ENCODE measurements at regions not wholly inside any gene's neighbourhood (a gene's known extent, or its start where the extent isn't known, plus 50 kb on each side); places are given as distances from the start of the nearest gene placed in this dataset.

- H3K4me1 Mint-ChIP-seq, result peaks cover 10 to 11% of the 10 kb centered on the region in 2 donors
- WGBS (ENCODE audit: insufficient coverage), result 60% methylated on average over 1 of the region's 3 CpGs
Observed at GRCh38 chr10:28190196-28190595, 112.7 kb downstream of the MPP7 start.

DNA sequence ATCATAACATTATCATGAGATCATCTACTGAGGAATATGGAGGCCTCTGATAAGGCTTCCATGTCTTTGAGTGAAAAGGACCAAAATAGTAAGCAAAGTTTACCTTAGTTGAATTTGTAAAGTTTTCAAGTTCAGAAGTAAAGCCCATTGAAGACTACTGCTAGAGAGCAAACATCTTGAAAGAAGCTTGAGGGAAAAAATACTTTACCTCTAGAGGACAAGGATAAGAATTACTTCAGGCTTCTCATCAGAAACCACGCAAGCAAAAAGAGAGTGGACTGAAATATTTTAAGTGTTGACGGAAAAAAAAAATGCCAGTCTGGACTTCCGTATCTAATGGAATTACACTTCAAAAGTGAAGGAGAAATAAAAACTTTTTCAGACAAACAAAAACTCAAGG is 114.3 kb downstream of the MPP7 start:
- Mint-ChIP-seq H3K4me1 (peaks cover 10 to 11% of the 10 kb centered on the region in 2 donors), H3K4me3 (no peak overlapping the region), H3K27me3 (ENCODE audit: low read depth in 2 of 2) (no peaks in the 10 kb centered on the region), H3K36me3 (no peaks in the 10 kb centered on the region), H3K27ac (no peak overlapping the region), H3K9me3 (no peaks in the 10 kb centered on the region)
- DNase-seq, result no peak
- H3K36me3 ChIP-seq (ENCODE audit: control insufficient read depth, insufficient read depth, low read length), result no peaks in the 10 kb centered on the region
- H3K9me3 ChIP-seq (ENCODE audit: control insufficient read depth, insufficient read depth, low read length), result no peaks in the 10 kb centered on the region
- H3K27ac ChIP-seq (ENCODE audit: low read length), result no peak overlapping the region
- intact Hi-C loops (cut with micrococcal nuclease), result no loop called here
- 100% methylated on average over 2 of the region's 3 CpGs for WGBS (ENCODE audit: insufficient coverage)
- no peak overlapping the region for H3K4me3 ChIP-seq (ENCODE audit: low read length)
- no peaks in the 10 kb centered on the region for H3K27me3 ChIP-seq (ENCODE audit: control insufficient read depth, insufficient read depth, low read length)
- TF ChIP-seq CTCF (IDR thresholded peaks at IDR 0.05), result no peak
- H3K4me1 ChIP-seq (ENCODE audit: control insufficient read depth, insufficient read depth, low read length), result no peaks in the 10 kb centered on the region
- no peak for ATAC-seq

More at GRCh38 chr10:28190196-28190595, 112.7 kb downstream of the MPP7 start:
- DNase-seq (no peak), ATAC-seq (no peak)
- H3K4me3 ChIP-seq (ENCODE audit: low read length), result no peak overlapping the region
- no peaks in the 10 kb centered on the region for H3K4me1 ChIP-seq (ENCODE audit: control insufficient read depth, insufficient read depth, low read length)
- no peak overlapping the region for H3K27ac ChIP-seq (ENCODE audit: low read length)
- H3K27me3 ChIP-seq (ENCODE audit: control insufficient read depth, insufficient read depth, low read length), result no peaks in the 10 kb centered on the region
- Mint-ChIP-seq H3K36me3 (no peaks in the 10 kb centered on the region), H3K27me3 (ENCODE audit: low read depth in 2 of 2) (no peaks in the 10 kb centered on the region), H3K9me3 (no peaks in the 10 kb centered on the region), H3K4me3 (no peak overlapping the region), H3K27ac (no peak overlapping the region)
- no peak for TF ChIP-seq CTCF (IDR thresholded peaks at IDR 0.05)
- intact Hi-C loops (cut with micrococcal nuclease), result no loop called here
- no peaks in the 10 kb centered on the region for H3K9me3 ChIP-seq (ENCODE audit: control insufficient read depth, insufficient read depth, low read length)
- no peaks in the 10 kb centered on the region for H3K36me3 ChIP-seq (ENCODE audit: control insufficient read depth, insufficient read depth, low read length)

DNA sequence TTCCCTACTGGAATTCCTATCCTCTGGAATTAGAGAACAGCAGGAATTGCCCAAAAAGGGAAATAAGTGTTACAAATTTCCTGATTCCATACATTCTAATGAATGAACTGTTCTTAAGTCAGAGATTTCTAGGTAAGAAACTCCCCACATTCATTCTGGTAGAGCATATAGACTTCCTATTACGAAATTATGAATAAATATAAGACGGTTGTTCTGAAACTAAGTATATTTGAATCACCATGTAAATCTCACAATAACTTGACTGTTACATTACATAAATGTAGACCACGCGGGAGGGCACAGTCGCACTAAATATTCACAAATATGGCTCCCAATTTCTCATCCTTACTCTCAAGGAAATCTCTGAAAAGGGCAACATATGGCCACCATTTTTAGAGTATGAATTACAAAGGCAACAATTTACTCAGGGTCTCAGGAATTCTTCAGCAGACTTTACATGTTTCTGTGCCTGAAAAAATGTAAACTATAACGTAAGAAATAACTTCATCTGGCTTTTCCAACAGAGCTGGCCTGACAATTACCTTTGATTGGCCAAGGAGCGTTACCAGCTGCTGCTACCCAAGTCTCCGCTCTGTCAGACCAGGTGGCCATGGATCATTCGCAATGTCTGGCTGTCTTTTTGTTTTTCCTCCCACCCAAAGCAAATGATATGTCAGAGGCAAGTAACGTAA is 115.8 kb downstream of the MPP7 start:
- ATAC-seq (no peak), DNase-seq (no peak)
- intact Hi-C loops (cut with micrococcal nuclease), result no loop called here
- TF ChIP-seq CTCF (IDR thresholded peaks at IDR 0.05), result no peak
- no peak overlapping the region for H3K27ac Mint-ChIP-seq
- H3K4me3 Mint-ChIP-seq, result no peak overlapping the region
- no peaks in the 10 kb centered on the region for H3K4me1 ChIP-seq (ENCODE audit: control insufficient read depth, insufficient read depth, low read length)
- H3K36me3 Mint-ChIP-seq, result no peaks in the 10 kb centered on the region
- 96% methylated on average over 8 of the region's 10 CpGs for whole genome bisulfite sequencing (ENCODE audit: insufficient coverage)
- H3K4me1 Mint-ChIP-seq, result peaks cover 10 to 11% of the 10 kb centered on the region in 2 donors
- H3K4me3 ChIP-seq (ENCODE audit: low read length), result no peak overlapping the region
- H3K9me3 ChIP-seq (ENCODE audit: control insufficient read depth, insufficient read depth, low read length), result no peaks in the 10 kb centered on the region
- no peaks in the 10 kb centered on the region for H3K36me3 ChIP-seq (ENCODE audit: control insufficient read depth, insufficient read depth, low read length)
- H3K27me3 Mint-ChIP-seq (ENCODE audit: low read depth in 2 of 2), result no peaks in the 10 kb centered on the region
- H3K27me3 ChIP-seq (ENCODE audit: control insufficient read depth, insufficient read depth, low read length), result no peaks in the 10 kb centered on the region
- H3K9me3 Mint-ChIP-seq, result no peaks in the 10 kb centered on the region
- no peak overlapping the region for H3K27ac ChIP-seq (ENCODE audit: low read length)

DNA sequence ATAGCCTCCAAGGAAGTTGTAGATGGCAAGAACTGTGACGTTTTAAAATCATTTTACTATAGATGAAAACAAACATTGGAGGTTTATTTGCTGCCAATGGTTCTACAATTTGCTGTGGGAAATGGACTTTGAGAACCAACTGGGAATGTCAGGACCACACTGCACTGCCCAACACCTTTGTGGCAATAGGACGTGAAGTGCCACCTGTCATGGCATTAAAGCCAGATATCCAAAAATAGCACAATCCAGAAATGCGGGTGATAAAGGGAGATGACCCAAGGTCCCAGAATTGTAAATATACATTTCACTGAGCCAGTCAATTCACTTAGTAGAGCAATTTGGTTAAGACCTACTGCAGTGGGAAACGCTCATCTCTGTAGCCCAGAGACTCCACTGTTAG is 116.4 kb downstream of the MPP7 start:
- Histone ChIP-seq H3K4me3 (ENCODE audit: low read length) (no peak overlapping the region), H3K9me3 (ENCODE audit: control insufficient read depth, insufficient read depth, low read length) (no peaks in the 10 kb centered on the region), H3K27me3 (ENCODE audit: control insufficient read depth, insufficient read depth, low read length) (no peaks in the 10 kb centered on the region), H3K4me1 (ENCODE audit: control insufficient read depth, insufficient read depth, low read length) (no peaks in the 10 kb centered on the region), H3K36me3 (ENCODE audit: control insufficient read depth, insufficient read depth, low read length) (no peaks in the 10 kb centered on the region), H3K27ac (ENCODE audit: low read length) (no peak overlapping the region)
- Mint-ChIP-seq H3K4me3 (no peak overlapping the region), H3K27me3 (ENCODE audit: low read depth in 2 of 2) (no peaks in the 10 kb centered on the region), H3K4me1 (peaks cover 10 to 11% of the 10 kb centered on the region in 2 donors), H3K9me3 (no peaks in the 10 kb centered on the region), H3K36me3 (no peaks in the 10 kb centered on the region), H3K27ac (no peak overlapping the region)
- no peak for DNase-seq
- no peak for TF ChIP-seq CTCF (IDR thresholded peaks at IDR 0.05)
- no peak for ATAC-seq
- WGBS (ENCODE audit: insufficient coverage), result 92% methylated on average over 4 of the region's 4 CpGs
- intact Hi-C loops (cut with micrococcal nuclease), result no loop called here

All from natural killer cell (primary cell).